ENCODE measurements at regions not wholly inside any gene's neighbourhood (a gene's known extent, or its start where the extent isn't known, plus 50 kb on each side); places are given as distances from the start of the nearest gene placed in this dataset.

DNA sequence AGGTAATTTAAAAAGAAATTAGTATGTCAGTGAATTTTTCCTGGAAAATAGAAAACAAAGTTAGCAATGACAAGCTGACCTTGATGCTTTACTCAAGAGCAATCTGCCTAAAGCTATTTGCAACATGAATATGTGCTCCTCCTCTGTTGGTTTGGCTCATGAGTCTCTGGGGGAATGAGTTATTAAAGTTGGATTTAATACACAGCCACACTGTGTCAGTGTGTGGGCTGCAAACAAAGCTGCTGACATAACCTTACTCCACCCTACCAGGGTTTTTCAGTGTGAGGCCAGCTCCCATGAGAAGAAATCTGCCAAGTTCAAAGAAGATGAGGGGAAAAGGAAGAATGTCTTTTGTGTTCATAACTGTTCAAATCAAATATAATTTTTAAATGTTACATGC lies 280.5 kb downstream of the TLL1 start:
- Histone ChIP-seq H3K4me1 (no peaks in the 10 kb centered on the region), H3K27ac (no peak overlapping the region), H3K27me3 (no peaks in the 10 kb centered on the region), H3K36me3 (no peaks in the 10 kb centered on the region), H3K4me3 (no peak overlapping the region), H3K9me3 (no peaks in the 10 kb centered on the region)
- DNase-seq (no peak), ATAC-seq (peak; percentile 34)
- TF ChIP-seq CTCF (IDR thresholded peaks at IDR 0.05) = no peak
- intact Hi-C loops (cut with DNase I) = no loop called here

GRCh38 chr4:166162327-166162726 lies 289.3 kb downstream of the TLL1 start:
- intact Hi-C loops (cut with DNase I) = no loop called here

GRCh38 chr4:166165829-166166420 lies 292.9 kb downstream of the TLL1 start:
- DNase-seq (peak in 2 of 4 donors; percentile 47 to 80), ATAC-seq (peak; percentile 94)
- Histone ChIP-seq H3K27ac (no peak overlapping the region), H3K4me3 (no peak overlapping the region), H3K27me3 (no peaks in the 10 kb centered on the region), H3K9me3 (no peaks in the 10 kb centered on the region), H3K36me3 (no peaks in the 10 kb centered on the region), H3K4me1 (no peaks in the 10 kb centered on the region)
- intact Hi-C loops (cut with DNase I) = no loop called here
- peak; percentile 55 to 68 for TF ChIP-seq CTCF (IDR thresholded peaks at IDR 0.05)

More at GRCh38 chr4:166162327-166162726, 289.3 kb downstream of the TLL1 start:
- H3K4me3 ChIP-seq = no peak overlapping the region
- H3K9me3 ChIP-seq = no peaks in the 10 kb centered on the region
- H3K4me1 ChIP-seq = no peaks in the 10 kb centered on the region
- TF ChIP-seq CTCF (IDR thresholded peaks at IDR 0.05) = no peak
- ATAC-seq (no peak), DNase-seq (no peak)
- no peak overlapping the region for H3K27ac ChIP-seq
- no peaks in the 10 kb centered on the region for H3K27me3 ChIP-seq
- no peaks in the 10 kb centered on the region for H3K36me3 ChIP-seq

GRCh38 chr4:166169111-166169510 lies 296.1 kb downstream of the TLL1 start:
- Histone ChIP-seq H3K27me3 (no peaks in the 10 kb centered on the region), H3K9me3 (peaks cover 0 to 3% of the 10 kb centered on the region in 2 donors), H3K4me1 (no peaks in the 10 kb centered on the region), H3K4me3 (no peak overlapping the region), H3K36me3 (no peaks in the 10 kb centered on the region), H3K27ac (no peak overlapping the region)
- intact Hi-C loops (cut with DNase I) = no loop called here
- DNase-seq (no peak), ATAC-seq (no peak)
- TF ChIP-seq CTCF (IDR thresholded peaks at IDR 0.05) = no peak

DNA sequence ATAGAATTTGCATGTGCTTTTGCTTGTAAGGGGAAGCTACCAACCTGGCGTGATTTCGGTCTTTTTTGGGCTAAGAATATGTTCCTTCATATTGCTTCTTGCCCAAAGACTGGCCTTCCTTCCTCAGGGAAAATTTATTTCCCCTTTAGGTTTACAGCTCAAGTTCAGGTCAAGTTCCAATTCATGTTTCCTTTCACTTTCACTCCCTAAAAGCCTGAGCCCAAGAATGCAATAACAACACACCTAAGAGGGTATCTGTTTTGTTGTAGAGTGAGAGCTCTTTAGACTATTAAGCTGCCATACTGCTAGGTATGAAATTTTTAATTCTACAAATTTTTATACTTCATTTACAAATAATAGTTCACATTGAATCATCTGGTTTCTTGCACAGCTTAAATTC lies 299.6 kb downstream of the TLL1 start:
- no peak for TF ChIP-seq CTCF (IDR thresholded peaks at IDR 0.05)
- peaks cover 0 to 3% of the 10 kb centered on the region in 2 donors for H3K9me3 ChIP-seq
- H3K27me3 ChIP-seq = no peaks in the 10 kb centered on the region
- DNase-seq = no peak
- no peak overlapping the region for H3K27ac ChIP-seq
- intact Hi-C loops (cut with DNase I) = no loop called here
- H3K4me3 ChIP-seq = no peak overlapping the region
- H3K36me3 ChIP-seq = no peaks in the 10 kb centered on the region
- no peak for ATAC-seq
- H3K4me1 ChIP-seq = no peaks in the 10 kb centered on the region

All from left lung (tissue), 4 donors.